Lower leg skin (tissue), 4 donors: ENCODE measurements at regions not wholly inside any gene's neighbourhood (a gene's known extent, or its start where the extent isn't known, plus 50 kb on each side); places are given as distances from the start of the nearest gene placed in this dataset.

Source experiments
- DNase-seq, 2 donors: peaks; one replicate each; pipeline ENCODE4 v3.0.0-alpha.2; 2019; ENCODE audit warnings: low spot score in 2 of 2
- H3K4me3 ChIP-seq: fragments of 200-600 bp; sonication (generic); 2 replicates; pipeline ENCODE4 v1.5.1; 2017; ENCODE audit warnings: mild to moderate bottlenecking, low read depth; ENCODE audit not compliant: poor library complexity, severe bottlenecking
- CTCF ChIP-seq, 3 donors: fragments of 450-650 bp; IDR thresholded peaks; one replicate each; pipeline ENCODE4 v1.5.1; 2016; ENCODE audit warnings: antibody characterized with exemption in 3 of 3, mild to moderate bottlenecking in 3 of 3, moderate library complexity in 2 of 3
- POLR2A ChIP-seq, 2 donors: fragments of 450-650 bp; IDR thresholded peaks; one replicate each; pipeline ENCODE4 v1.6.1; 2016 to 2017; ENCODE audit warnings: antibody characterized with exemption in 2 of 2, mild to moderate bottlenecking in 1 of 2, moderate library complexity in 1 of 2
- WGBS, 2 donors: methylation state at CpG; one replicate each; pipeline ENCODE4 v1.1.5; 2018; 5-methylcytosine and 5-hydroxymethylcytosine counted together
- intact Hi-C: fragments of 100-400 bp; cut with DNase I; formaldehyde crosslinking; loops from one replicate; pipeline ENCODE4 v1.15.0; 2023; ENCODE audit warnings: low total_unique reads

- DNase-seq: no peak
- TF ChIP-seq POLR2A (IDR thresholded peaks at IDR 0.05) (no peak), CTCF (IDR thresholded peaks at IDR 0.05) (no peak)
- no peak overlapping the region for H3K4me3 ChIP-seq
- 68 to 78% methylated on average over 2 of the region's 2 CpGs for WGBS, 2 donors
- intact Hi-C loops: no loop called here
Observed at GRCh38 chr16:14331020-14331419, 259.9 kb downstream of the MRTFB start.

- DNase-seq: no peak
- TF ChIP-seq POLR2A (IDR thresholded peaks at IDR 0.05) (no peak), CTCF (IDR thresholded peaks at IDR 0.05) (no peak)
- intact Hi-C loops: no loop called here
- no peak overlapping the region for H3K4me3 ChIP-seq
- 86 to 89% methylated on average over 3 of the region's 3 CpGs for WGBS, 2 donors
Observed at GRCh38 chr16:14329727-14330350, 258.7 kb downstream of the MRTFB start.

GRCh38 chr16:14325502-14326401 is 254.6 kb downstream of the MRTFB start:
- DNase-seq: no peak

GRCh38 chr16:14324581-14324980 is 253.5 kb downstream of the MRTFB start:
- DNase-seq: no peak
- intact Hi-C loops: no loop called here
- 46 to 59% methylated on average over 7 of the region's 7 CpGs for WGBS, 2 donors
- H3K4me3 ChIP-seq: no peak overlapping the region
- TF ChIP-seq POLR2A (IDR thresholded peaks at IDR 0.05) (no peak), CTCF (IDR thresholded peaks at IDR 0.05) (no peak)

More at GRCh38 chr16:14325502-14326401, 254.6 kb downstream of the MRTFB start:
- 75 to 78% methylated on average over 16 of the region's 16 CpGs for WGBS, 2 donors
- intact Hi-C loops: no loop called here
- no peak overlapping the region for H3K4me3 ChIP-seq
- no peak for TF ChIP-seq POLR2A (IDR thresholded peaks at IDR 0.05)
- no peak for TF ChIP-seq CTCF (IDR thresholded peaks at IDR 0.05)

GRCh38 chr16:14322186-14322585 is 251.1 kb downstream of the MRTFB start:
- DNase-seq: no peak
- TF ChIP-seq CTCF (IDR thresholded peaks at IDR 0.05) (no peak), POLR2A (IDR thresholded peaks at IDR 0.05) (no peak)
- WGBS, 2 donors: 84 to 90% methylated on average over 9 of the region's 9 CpGs
- intact Hi-C loops: no loop called here
- H3K4me3 ChIP-seq: no peak overlapping the region
